ENCODE measurements at regions not wholly inside any gene's neighbourhood (a gene's known extent, or its start where the extent isn't known, plus 50 kb on each side); places are given as distances from the start of the nearest gene placed in this dataset.

DNA sequence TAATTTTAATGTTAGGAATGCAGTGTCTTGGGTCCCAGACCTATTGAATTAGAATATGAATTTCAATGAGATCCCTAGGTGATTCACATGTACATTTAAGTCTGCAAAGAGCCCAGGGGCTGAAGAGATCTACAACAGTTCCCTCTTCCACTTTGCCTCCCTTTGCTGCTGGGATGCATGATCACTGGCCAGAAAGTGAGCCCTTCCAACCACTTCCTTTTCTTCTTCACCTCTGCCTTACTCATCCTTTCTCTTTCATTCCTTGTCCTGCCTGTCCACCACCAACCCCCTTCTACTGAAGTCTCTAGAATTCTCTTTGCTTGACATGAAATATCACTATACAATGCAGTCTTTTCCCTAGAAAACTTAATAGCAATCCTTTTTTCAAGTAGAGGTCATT is 222.4 kb upstream of the LRIG1 start:
- Mint-ChIP-seq H3K27ac (no peak overlapping the region), H3K36me3 (no peaks in the 10 kb centered on the region), H3K4me3 (no peak overlapping the region), H3K27me3 (no peaks in the 10 kb centered on the region), H3K9me3 (no peaks in the 10 kb centered on the region), H3K4me1 (ENCODE audit: unreplicated experiment) (no peaks in the 10 kb centered on the region)
- TF ChIP-seq, protein P1, sequence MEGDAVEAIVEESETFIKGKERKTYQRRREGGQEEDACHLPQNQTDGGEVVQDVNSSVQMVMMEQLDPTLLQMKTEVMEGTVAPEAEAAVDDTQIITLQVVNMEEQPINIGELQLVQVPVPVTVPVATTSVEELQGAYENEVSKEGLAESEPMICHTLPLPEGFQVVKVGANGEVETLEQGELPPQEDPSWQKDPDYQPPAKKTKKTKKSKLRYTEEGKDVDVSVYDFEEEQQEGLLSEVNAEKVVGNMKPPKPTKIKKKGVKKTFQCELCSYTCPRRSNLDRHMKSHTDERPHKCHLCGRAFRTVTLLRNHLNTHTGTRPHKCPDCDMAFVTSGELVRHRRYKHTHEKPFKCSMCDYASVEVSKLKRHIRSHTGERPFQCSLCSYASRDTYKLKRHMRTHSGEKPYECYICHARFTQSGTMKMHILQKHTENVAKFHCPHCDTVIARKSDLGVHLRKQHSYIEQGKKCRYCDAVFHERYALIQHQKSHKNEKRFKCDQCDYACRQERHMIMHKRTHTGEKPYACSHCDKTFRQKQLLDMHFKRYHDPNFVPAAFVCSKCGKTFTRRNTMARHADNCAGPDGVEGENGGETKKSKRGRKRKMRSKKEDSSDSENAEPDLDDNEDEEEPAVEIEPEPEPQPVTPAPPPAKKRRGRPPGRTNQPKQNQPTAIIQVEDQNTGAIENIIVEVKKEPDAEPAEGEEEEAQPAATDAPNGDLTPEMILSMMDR (conservative IDR thresholded peaks at IDR 0.05): no peak
- DNase-seq (ENCODE audit: extremely low spot score, unreplicated experiment): no peak

GRCh38 chr3:66729687-66730393 is 229.0 kb upstream of the LRIG1 start:
- TF ChIP-seq, protein P1 (conservative IDR thresholded peaks at IDR 0.05): no peak
- Mint-ChIP-seq H3K9me3 (no peaks in the 10 kb centered on the region), H3K27me3 (peaks cover 10% of the 10 kb centered on the region), H3K36me3 (no peaks in the 10 kb centered on the region), H3K4me3 (no peak overlapping the region), H3K27ac (no peak overlapping the region), H3K4me1 (ENCODE audit: unreplicated experiment) (no peaks in the 10 kb centered on the region)
- no peak for DNase-seq (ENCODE audit: extremely low spot score, unreplicated experiment)

- Mint-ChIP-seq H3K4me3 (no peak overlapping the region), H3K4me1 (ENCODE audit: unreplicated experiment) (peaks cover 19% of the 10 kb centered on the region), H3K9me3 (no peaks in the 10 kb centered on the region), H3K27ac (no peak overlapping the region), H3K27me3 (peaks cover 3% of the 10 kb centered on the region), H3K36me3 (no peaks in the 10 kb centered on the region)
- DNase-seq (ENCODE audit: extremely low spot score, unreplicated experiment): no peak
- TF ChIP-seq, protein P1 (conservative IDR thresholded peaks at IDR 0.05): no peak
Measured at GRCh38 chr3:66738625-66739365, 238.0 kb upstream of the LRIG1 start.

DNA sequence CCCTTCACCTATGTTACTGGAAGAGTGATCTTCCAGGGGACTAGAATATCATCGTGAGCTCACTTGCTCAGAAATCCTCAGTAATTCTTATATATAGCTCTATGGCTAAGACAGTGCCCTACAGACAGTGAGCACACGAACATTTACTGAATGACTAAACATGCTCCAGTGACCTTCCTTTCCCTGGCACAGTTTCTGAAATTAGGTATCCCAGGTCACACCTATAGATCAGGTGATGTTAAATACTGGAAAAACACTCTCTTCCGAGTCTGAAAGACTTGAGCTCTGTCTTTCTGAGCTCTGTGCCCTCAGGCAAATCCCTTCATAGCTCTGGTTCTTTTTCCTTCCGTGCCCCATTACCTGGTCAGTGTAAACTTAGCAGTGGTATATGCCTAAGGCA is 239.4 kb upstream of the LRIG1 start:
- Mint-ChIP-seq H3K27me3 (peaks cover 7% of the 10 kb centered on the region), H3K27ac (peak overlapping the region; percentile 34), H3K4me3 (no peak overlapping the region), H3K4me1 (ENCODE audit: unreplicated experiment) (peaks cover 19% of the 10 kb centered on the region), H3K9me3 (no peaks in the 10 kb centered on the region), H3K36me3 (no peaks in the 10 kb centered on the region)
- TF ChIP-seq, protein P1 (conservative IDR thresholded peaks at IDR 0.05): no peak
- no peak for DNase-seq (ENCODE audit: extremely low spot score, unreplicated experiment)

GRCh38 chr3:66744521-66744920 is 243.7 kb upstream of the LRIG1 start:
- TF ChIP-seq, protein P1 (conservative IDR thresholded peaks at IDR 0.05): no peak
- H3K4me1 Mint-ChIP-seq (ENCODE audit: unreplicated experiment): peaks cover 13% of the 10 kb centered on the region
- no peak overlapping the region for H3K4me3 Mint-ChIP-seq

More at GRCh38 chr3:66744521-66744920, 243.7 kb upstream of the LRIG1 start:
- Mint-ChIP-seq H3K27me3 (peaks cover 15% of the 10 kb centered on the region), H3K36me3 (no peaks in the 10 kb centered on the region), H3K27ac (no peak overlapping the region), H3K9me3 (no peaks in the 10 kb centered on the region)
- DNase-seq (ENCODE audit: extremely low spot score, unreplicated experiment): no peak

Measured in type B pancreatic cell (in vitro differentiated cells).